ENCODE measurements at regions not wholly inside any gene's neighbourhood (a gene's known extent, or its start where the extent isn't known, plus 50 kb on each side); places are given as distances from the start of the nearest gene placed in this dataset.

GRCh38 chr5:2550509-2550908 is 201.0 kb downstream of the IRX2 start:
- TF ChIP-seq, protein P1, sequence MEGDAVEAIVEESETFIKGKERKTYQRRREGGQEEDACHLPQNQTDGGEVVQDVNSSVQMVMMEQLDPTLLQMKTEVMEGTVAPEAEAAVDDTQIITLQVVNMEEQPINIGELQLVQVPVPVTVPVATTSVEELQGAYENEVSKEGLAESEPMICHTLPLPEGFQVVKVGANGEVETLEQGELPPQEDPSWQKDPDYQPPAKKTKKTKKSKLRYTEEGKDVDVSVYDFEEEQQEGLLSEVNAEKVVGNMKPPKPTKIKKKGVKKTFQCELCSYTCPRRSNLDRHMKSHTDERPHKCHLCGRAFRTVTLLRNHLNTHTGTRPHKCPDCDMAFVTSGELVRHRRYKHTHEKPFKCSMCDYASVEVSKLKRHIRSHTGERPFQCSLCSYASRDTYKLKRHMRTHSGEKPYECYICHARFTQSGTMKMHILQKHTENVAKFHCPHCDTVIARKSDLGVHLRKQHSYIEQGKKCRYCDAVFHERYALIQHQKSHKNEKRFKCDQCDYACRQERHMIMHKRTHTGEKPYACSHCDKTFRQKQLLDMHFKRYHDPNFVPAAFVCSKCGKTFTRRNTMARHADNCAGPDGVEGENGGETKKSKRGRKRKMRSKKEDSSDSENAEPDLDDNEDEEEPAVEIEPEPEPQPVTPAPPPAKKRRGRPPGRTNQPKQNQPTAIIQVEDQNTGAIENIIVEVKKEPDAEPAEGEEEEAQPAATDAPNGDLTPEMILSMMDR (IDR thresholded peaks at IDR 0.05 in 8 of 11, conservative IDR thresholded peaks at IDR 0.05 in 3 of 11): no peak
- TF ChIP-seq POLR2A (IDR thresholded peaks at IDR 0.05) (no peak), POLR2AphosphoS5 (IDR thresholded peaks at IDR 0.05) (no peak)

All from spleen (tissue), 7 donors.